ENCODE measurements at regions not wholly inside any gene's neighbourhood (a gene's known extent, or its start where the extent isn't known, plus 50 kb on each side); places are given as distances from the start of the nearest gene placed in this dataset.

- TF ChIP-seq, protein P1, sequence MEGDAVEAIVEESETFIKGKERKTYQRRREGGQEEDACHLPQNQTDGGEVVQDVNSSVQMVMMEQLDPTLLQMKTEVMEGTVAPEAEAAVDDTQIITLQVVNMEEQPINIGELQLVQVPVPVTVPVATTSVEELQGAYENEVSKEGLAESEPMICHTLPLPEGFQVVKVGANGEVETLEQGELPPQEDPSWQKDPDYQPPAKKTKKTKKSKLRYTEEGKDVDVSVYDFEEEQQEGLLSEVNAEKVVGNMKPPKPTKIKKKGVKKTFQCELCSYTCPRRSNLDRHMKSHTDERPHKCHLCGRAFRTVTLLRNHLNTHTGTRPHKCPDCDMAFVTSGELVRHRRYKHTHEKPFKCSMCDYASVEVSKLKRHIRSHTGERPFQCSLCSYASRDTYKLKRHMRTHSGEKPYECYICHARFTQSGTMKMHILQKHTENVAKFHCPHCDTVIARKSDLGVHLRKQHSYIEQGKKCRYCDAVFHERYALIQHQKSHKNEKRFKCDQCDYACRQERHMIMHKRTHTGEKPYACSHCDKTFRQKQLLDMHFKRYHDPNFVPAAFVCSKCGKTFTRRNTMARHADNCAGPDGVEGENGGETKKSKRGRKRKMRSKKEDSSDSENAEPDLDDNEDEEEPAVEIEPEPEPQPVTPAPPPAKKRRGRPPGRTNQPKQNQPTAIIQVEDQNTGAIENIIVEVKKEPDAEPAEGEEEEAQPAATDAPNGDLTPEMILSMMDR (IDR thresholded peaks at IDR 0.05): no peak
- TF ChIP-seq POLR2AphosphoS5 (IDR thresholded peaks at IDR 0.05): no peak
- TF ChIP-seq POLR2A (IDR thresholded peaks at IDR 0.05): no peak
- TF ChIP-seq EP300 (IDR thresholded peaks at IDR 0.05): no peak
Measured at GRCh38 chr15:58329211-58329610, 102.6 kb upstream of the LIPC start.
